GM12878 (cell line): ENCODE measurements at regions not wholly inside any gene's neighbourhood (a gene's known extent, or its start where the extent isn't known, plus 50 kb on each side); places are given as distances from the start of the nearest gene placed in this dataset.

Experiments
- CEBPB ChIP-seq, 2 experiments: fragments of 150-350 bp in 1 of 2; IDR thresholded peaks; 2 replicates each; pipeline ENCODE4 v1.6.1; 2012 to 2014; ENCODE audit warnings: low read depth in 2 of 2, low read length in 2 of 2, borderline replicate concordance in 1 of 2, inconsistent platforms in 1 of 2
- CHD1 ChIP-seq: IDR thresholded peaks from 2 replicates; pipeline ENCODE4 v1.6.1; 2012; ENCODE audit warnings: low read depth, low read length, improper control_type of control experiment
- EGR1 ChIP-seq, 2 experiments: IDR thresholded peaks; 1 replicate in 1 of 2; 2 replicates in 1 of 2; pipeline ENCODE4 v1.6.1; 2011 to 2012; ENCODE audit warnings: low read depth in 2 of 2, low read length in 2 of 2, borderline replicate concordance in 1 of 2, mild to moderate bottlenecking in 1 of 2, moderate library complexity in 1 of 2
- JUNB ChIP-seq: IDR thresholded peaks from 2 replicates; pipeline ENCODE4 v1.6.1; 2016; ENCODE audit warnings: antibody characterized with exemption, mild to moderate bottlenecking
- ZBTB11 ChIP-seq: fragments of 450-650 bp; formaldehyde crosslinking; IDR thresholded peaks from 2 replicates; pipeline ENCODE4 v1.5.0; 2022; ENCODE audit warnings: mild to moderate bottlenecking, missing genetic modification characterization
- TF ChIP-seq, protein P1 (sequence below): fragments of 450-650 bp; IDR thresholded peaks from 2 replicates; pipeline ENCODE4 v1.6.1; 2016; ENCODE audit warnings: mild to moderate bottlenecking
- TF ChIP-seq, protein P2 (sequence below), 3 experiments: IDR thresholded peaks in 2 of 3; conservative IDR thresholded peaks in 1 of 3; 2 replicates each; pipeline ENCODE4 v1.5.1; 2011; ENCODE audit warnings: low read depth in 3 of 3, low read length in 3 of 3, mild to moderate bottlenecking in 3 of 3, control low read depth in 2 of 3, moderate library complexity in 2 of 3, inconsistent platforms in 1 of 3, mixed read lengths in 1 of 3; ENCODE audit not compliant: control insufficient read depth in 2 of 3, insufficient read depth in 1 of 3; ENCODE audit errors: extremely low read depth in 1 of 3
- TF ChIP-seq, protein P3 (sequence below): fragments of 450-650 bp; IDR thresholded peaks from 2 replicates; pipeline ENCODE4 v1.6.1; 2017; ENCODE audit warnings: mild to moderate bottlenecking

DNA sequence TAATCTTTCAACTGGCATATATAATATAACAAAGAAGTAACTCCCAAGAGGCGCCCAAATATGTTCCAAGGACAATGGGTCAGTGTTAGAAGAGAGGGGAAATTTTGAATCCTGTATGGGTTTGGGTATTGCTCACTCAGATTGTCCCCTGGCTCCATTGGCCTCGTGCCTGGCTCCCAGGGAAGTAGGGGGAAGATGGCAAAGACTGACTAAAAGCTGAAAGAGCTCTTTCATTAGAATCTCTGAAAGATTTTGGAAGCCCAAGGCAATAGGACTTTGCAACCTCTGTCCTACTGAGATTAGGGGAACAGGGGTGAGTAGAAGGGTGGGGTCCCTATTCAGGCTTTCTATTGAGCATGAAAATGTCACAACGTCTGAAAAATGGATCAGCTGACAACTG lies 1272.8 kb upstream of the ZEB2 start (continued):
- no peak for TF ChIP-seq ZBTB11 (CRISPR knock-in tag)
- no peak for TF ChIP-seq JUNB
- TF ChIP-seq, protein P1, sequence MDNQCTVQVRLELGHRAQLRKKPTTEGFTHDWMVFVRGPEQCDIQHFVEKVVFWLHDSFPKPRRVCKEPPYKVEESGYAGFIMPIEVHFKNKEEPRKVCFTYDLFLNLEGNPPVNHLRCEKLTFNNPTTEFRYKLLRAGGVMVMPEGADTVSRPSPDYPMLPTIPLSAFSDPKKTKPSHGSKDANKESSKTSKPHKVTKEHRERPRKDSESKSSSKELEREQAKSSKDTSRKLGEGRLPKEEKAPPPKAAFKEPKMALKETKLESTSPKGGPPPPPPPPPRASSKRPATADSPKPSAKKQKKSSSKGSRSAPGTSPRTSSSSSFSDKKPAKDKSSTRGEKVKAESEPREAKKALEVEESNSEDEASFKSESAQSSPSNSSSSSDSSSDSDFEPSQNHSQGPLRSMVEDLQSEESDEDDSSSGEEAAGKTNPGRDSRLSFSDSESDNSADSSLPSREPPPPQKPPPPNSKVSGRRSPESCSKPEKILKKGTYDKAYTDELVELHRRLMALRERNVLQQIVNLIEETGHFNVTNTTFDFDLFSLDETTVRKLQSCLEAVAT: no peak
- no peak for TF ChIP-seq CHD1
- no peak for TF ChIP-seq CEBPB (IDR thresholded peaks at IDR 0.05; ENCODE audit: borderline replicate concordance in 1 of 2, low read depth in 2 of 2, low read length in 2 of 2)
- TF ChIP-seq, protein P2, sequence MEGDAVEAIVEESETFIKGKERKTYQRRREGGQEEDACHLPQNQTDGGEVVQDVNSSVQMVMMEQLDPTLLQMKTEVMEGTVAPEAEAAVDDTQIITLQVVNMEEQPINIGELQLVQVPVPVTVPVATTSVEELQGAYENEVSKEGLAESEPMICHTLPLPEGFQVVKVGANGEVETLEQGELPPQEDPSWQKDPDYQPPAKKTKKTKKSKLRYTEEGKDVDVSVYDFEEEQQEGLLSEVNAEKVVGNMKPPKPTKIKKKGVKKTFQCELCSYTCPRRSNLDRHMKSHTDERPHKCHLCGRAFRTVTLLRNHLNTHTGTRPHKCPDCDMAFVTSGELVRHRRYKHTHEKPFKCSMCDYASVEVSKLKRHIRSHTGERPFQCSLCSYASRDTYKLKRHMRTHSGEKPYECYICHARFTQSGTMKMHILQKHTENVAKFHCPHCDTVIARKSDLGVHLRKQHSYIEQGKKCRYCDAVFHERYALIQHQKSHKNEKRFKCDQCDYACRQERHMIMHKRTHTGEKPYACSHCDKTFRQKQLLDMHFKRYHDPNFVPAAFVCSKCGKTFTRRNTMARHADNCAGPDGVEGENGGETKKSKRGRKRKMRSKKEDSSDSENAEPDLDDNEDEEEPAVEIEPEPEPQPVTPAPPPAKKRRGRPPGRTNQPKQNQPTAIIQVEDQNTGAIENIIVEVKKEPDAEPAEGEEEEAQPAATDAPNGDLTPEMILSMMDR (IDR thresholded peaks at IDR 0.05 in 2 of 3, conservative IDR thresholded peaks at IDR 0.05 in 1 of 3; ENCODE audit: control insufficient read depth in 2 of 3, extremely low read depth in 1 of 3, insufficient read depth in 1 of 3, low read depth in 3 of 3, low read length in 3 of 3): no peak
- no peak for TF ChIP-seq EGR1 (IDR thresholded peaks at IDR 0.05; ENCODE audit: borderline replicate concordance in 1 of 2, low read depth in 2 of 2, low read length in 2 of 2)
- TF ChIP-seq, protein P3, sequence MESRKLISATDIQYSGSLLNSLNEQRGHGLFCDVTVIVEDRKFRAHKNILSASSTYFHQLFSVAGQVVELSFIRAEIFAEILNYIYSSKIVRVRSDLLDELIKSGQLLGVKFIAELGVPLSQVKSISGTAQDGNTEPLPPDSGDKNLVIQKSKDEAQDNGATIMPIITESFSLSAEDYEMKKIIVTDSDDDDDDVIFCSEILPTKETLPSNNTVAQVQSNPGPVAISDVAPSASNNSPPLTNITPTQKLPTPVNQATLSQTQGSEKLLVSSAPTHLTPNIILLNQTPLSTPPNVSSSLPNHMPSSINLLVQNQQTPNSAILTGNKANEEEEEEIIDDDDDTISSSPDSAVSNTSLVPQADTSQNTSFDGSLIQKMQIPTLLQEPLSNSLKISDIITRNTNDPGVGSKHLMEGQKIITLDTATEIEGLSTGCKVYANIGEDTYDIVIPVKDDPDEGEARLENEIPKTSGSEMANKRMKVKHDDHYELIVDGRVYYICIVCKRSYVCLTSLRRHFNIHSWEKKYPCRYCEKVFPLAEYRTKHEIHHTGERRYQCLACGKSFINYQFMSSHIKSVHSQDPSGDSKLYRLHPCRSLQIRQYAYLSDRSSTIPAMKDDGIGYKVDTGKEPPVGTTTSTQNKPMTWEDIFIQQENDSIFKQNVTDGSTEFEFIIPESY: no peak
